SK-N-SH (cell line): ENCODE measurements at regions not wholly inside any gene's neighbourhood (a gene's known extent, or its start where the extent isn't known, plus 50 kb on each side); places are given as distances from the start of the nearest gene placed in this dataset.

ENCODE experiments used
- CTCF ChIA-PET: fragments of 300-600, 350-600 bp; formaldehyde crosslinking; extraction: SDS; loops from one replicate; lab custom pipeline; 2021; lab: Yijun Ruan, JAX
- POLR2A ChIA-PET: fragments of 350-600 bp; sonication (Branson Sonifier 250); formaldehyde crosslinking; extraction: SDS; loops from one replicate; lab custom pipeline; 2020; ENCODE audit warnings: antibody characterized with exemption, inconsistent platforms; lab: Yijun Ruan, JAX
- DNase-seq: peaks from one replicate; pipeline ENCODE4 v3.0.0; 2012
- H2AFZ ChIP-seq: fragments of 200-600 bp; sonication (generic); 2 replicates; pipeline ENCODE4 v1.8.1; 2016; ENCODE audit warnings: antibody characterized with exemption, mild to moderate bottlenecking, low read depth
- H3F3A ChIP-seq: fragments of 200-600 bp; sonication (generic); replicated peaks from 2 replicates; pipeline ENCODE3; 2016; ENCODE audit warnings: antibody characterized with exemption, mild to moderate bottlenecking; ENCODE audit not compliant: insufficient read depth
- H3K27ac ChIP-seq, 2 experiments: fragments of 200-500 bp in 1 of 2; fragments of 200-600 bp in 1 of 2; sonication (Bioruptor generic) in 1 of 2; sonication (generic), shearing (Covaris generic) in 1 of 2; 2 replicates each; pipeline versions ENCODE4 v1.5.1 to v1.6.1; 2014 to 2016; ENCODE audit warnings: low read depth in 2 of 2, inconsistent platforms in 1 of 2, low read length in 1 of 2, mild to moderate bottlenecking in 1 of 2, mixed read lengths in 1 of 2
- H3K27me3 ChIP-seq: fragments of 200-600 bp; sonication (generic), shearing (Covaris generic); 2 replicates; pipeline ENCODE4 v1.6.1; 2016; ENCODE audit warnings: mixed run types; ENCODE audit not compliant: insufficient read depth
- H3K36me3 ChIP-seq, 2 experiments: fragments of 200-500 bp in 1 of 2; fragments of 200-600 bp in 1 of 2; sonication (Bioruptor generic) in 1 of 2; sonication (generic) in 1 of 2; replicated peaks in 1 of 2; 2 replicates each; pipeline versions ENCODE3 to v1.5.1; 2014 to 2016; ENCODE audit warnings: low read length in 1 of 2, mild to moderate bottlenecking in 1 of 2; ENCODE audit not compliant: insufficient read depth in 2 of 2, control insufficient read depth in 1 of 2
- H3K4me1 ChIP-seq, 2 experiments: fragments of 200-500 bp in 1 of 2; fragments of 200-600 bp in 1 of 2; sonication (Bioruptor generic) in 1 of 2; sonication (generic), shearing (Covaris generic) in 1 of 2; 2 replicates each; pipeline versions ENCODE4 v1.5.1 to v1.6.1; 2014 to 2016; ENCODE audit warnings: low read depth in 1 of 2, low read length in 1 of 2, mixed run types in 1 of 2; ENCODE audit not compliant: insufficient read depth in 2 of 2, control insufficient read depth in 1 of 2
- H3K4me2 ChIP-seq: fragments of 200-600 bp; sonication (generic), shearing (Covaris generic); 2 replicates; pipeline ENCODE4 v1.6.1; 2017; ENCODE audit warnings: mixed run types
- H3K4me3 ChIP-seq, 2 experiments: fragments of 200-500 bp in 1 of 2; fragments of 200-600 bp in 1 of 2; sonication (Bioruptor generic) in 1 of 2; sonication (generic), shearing (Covaris generic) in 1 of 2; 2 replicates each; pipeline versions ENCODE4 v1.5.1 to v1.8.1; 2014 to 2016; ENCODE audit warnings: low read depth in 2 of 2, inconsistent platforms in 1 of 2, low read length in 1 of 2, mild to moderate bottlenecking in 1 of 2, mixed read lengths in 1 of 2, moderate library complexity in 1 of 2
- H3K79me2 ChIP-seq: fragments of 200-600 bp; sonication (generic); 2 replicates; pipeline ENCODE4 v1.8.1; 2017; ENCODE audit warnings: mild to moderate bottlenecking; ENCODE audit not compliant: insufficient read depth
- H3K9ac ChIP-seq: fragments of 200-600 bp; sonication (generic); 2 replicates; pipeline ENCODE4 v1.6.1; 2017; ENCODE audit warnings: mixed run types
- H3K9me2 ChIP-seq: fragments of 200-600 bp; sonication (generic); 2 replicates; pipeline ENCODE4 v1.6.1; 2017; ENCODE audit warnings: mixed run types
- H3K9me3 ChIP-seq: fragments of 200-600 bp; sonication (generic); 2 replicates; pipeline ENCODE4 v1.6.1; 2017; ENCODE audit warnings: mixed run types, mild to moderate bottlenecking, moderate library complexity
- H4K20me1 ChIP-seq: fragments of 200-600 bp; sonication (generic); 2 replicates; pipeline ENCODE4 v1.6.1; 2017; ENCODE audit warnings: mild to moderate bottlenecking, mixed run types; ENCODE audit not compliant: insufficient read depth
- CHD2 ChIP-seq: fragments of 150-350 bp; IDR thresholded peaks from 2 replicates; pipeline ENCODE4 v1.6.1; 2018; ENCODE audit warnings: low read length; ENCODE audit not compliant: partially characterized antibody
- ELF1 ChIP-seq: IDR thresholded peaks from 2 replicates; pipeline ENCODE4 v1.4.0; 2012
- GATA2 ChIP-seq: sonication (generic); formaldehyde crosslinking; IDR thresholded peaks from 2 replicates; pipeline ENCODE4 v1.5.0; 2020; ENCODE audit warnings: mild to moderate bottlenecking, missing genetic modification reagents
- IRF3 ChIP-seq: fragments of 150-350 bp; IDR thresholded peaks from 2 replicates; pipeline ENCODE4 v1.6.1; 2016; ENCODE audit warnings: mild to moderate bottlenecking, low read depth, low read length
- MEF2A ChIP-seq: IDR thresholded peaks from 2 replicates; pipeline ENCODE4 v1.4.0; 2012; ENCODE audit warnings: low read depth, borderline replicate concordance
- NFIC ChIP-seq: IDR thresholded peaks from 2 replicates; pipeline ENCODE4 v1.4.0; 2012; ENCODE audit warnings: borderline replicate concordance
- NRF1 ChIP-seq: IDR thresholded peaks from 2 replicates; pipeline ENCODE4 v1.6.1; 2012; ENCODE audit warnings: low read depth, mild to moderate bottlenecking, low read length
- POLR2AphosphoS5 ChIP-seq: IDR thresholded peaks from 2 replicates; pipeline ENCODE4 v1.6.1; 2012; ENCODE audit warnings: low read depth, low read length
- RCOR1 ChIP-seq: fragments of 150-350 bp; IDR thresholded peaks from 2 replicates; pipeline ENCODE4 v1.6.1; 2017; ENCODE audit warnings: antibody characterized with exemption, low read length
- RFX5 ChIP-seq: IDR thresholded peaks from 2 replicates; pipeline ENCODE4 v1.6.1; 2012; ENCODE audit warnings: mild to moderate bottlenecking, improper control_type of control experiment, low read length
- SMC3 ChIP-seq: IDR thresholded peaks from 2 replicates; pipeline ENCODE4 v1.6.1; 2012; ENCODE audit warnings: low read depth, low read length, improper control_type of control experiment
- TAF1 ChIP-seq: IDR thresholded peaks from 2 replicates; pipeline ENCODE4 v1.6.1; 2012; ENCODE audit warnings: low read depth, mild to moderate bottlenecking, low read length, moderate library complexity, borderline replicate concordance
- TCF12 ChIP-seq: IDR thresholded peaks from 2 replicates; pipeline ENCODE4 v1.4.0; 2012
- USF1 ChIP-seq: IDR thresholded peaks from 2 replicates; pipeline ENCODE4 v1.4.0; 2012; ENCODE audit warnings: low read depth, borderline replicate concordance
- USF2 ChIP-seq: fragments of 150-350 bp; IDR thresholded peaks from 2 replicates; pipeline ENCODE4 v1.6.1; 2017; ENCODE audit warnings: antibody characterized with exemption, low read length, low read depth, borderline replicate concordance
- WGBS: methylation state at CpG from one replicate; pipeline ENCODE4 v1.1.6; 2017; ENCODE audit warnings: low lambda C conversion rate; 5-methylcytosine and 5-hydroxymethylcytosine counted together
- TF ChIP-seq, protein P1 (sequence below): IDR thresholded peaks from 2 replicates; pipeline ENCODE4 v1.4.0; 2012; ENCODE audit warnings: low read depth
- TF ChIP-seq, protein P2 (sequence below): IDR thresholded peaks from 2 replicates; pipeline ENCODE4; 2012

- Histone ChIP-seq H3K9me3 (no peaks in the 10 kb centered on the region), H3K79me2 (no peaks in the 10 kb centered on the region), H3K4me3 (no peak overlapping the region), H3K9ac (no peak overlapping the region), H3F3A (no peaks in the 10 kb centered on the region), H3K27ac (no peak overlapping the region), H2AFZ (no peak overlapping the region), H3K27me3 (no peaks in the 10 kb centered on the region), H3K36me3 (no peaks in the 10 kb centered on the region), H3K4me1 (peaks cover 0 to 9% of the 10 kb centered on the region in 2 experiments; a peak in 2 of 4 replicates), H4K20me1 (no peaks in the 10 kb centered on the region), H3K9me2 (no peaks in the 10 kb centered on the region), H3K4me2 (no peak overlapping the region)
- ChIA-PET CTCF (no interaction called here), POLR2A (no interaction called here)
- 84% methylated on average over 3 of the region's 3 CpGs for WGBS
- no peak for DNase-seq
- TF ChIP-seq NRF1 = no peak
- no peak for TF ChIP-seq USF1
- TF ChIP-seq ELF1 = no peak
- no peak for TF ChIP-seq SMC3
Observed at GRCh38 chr2:67038195-67038594, 358.9 kb upstream of the ETAA1 start.

DNA sequence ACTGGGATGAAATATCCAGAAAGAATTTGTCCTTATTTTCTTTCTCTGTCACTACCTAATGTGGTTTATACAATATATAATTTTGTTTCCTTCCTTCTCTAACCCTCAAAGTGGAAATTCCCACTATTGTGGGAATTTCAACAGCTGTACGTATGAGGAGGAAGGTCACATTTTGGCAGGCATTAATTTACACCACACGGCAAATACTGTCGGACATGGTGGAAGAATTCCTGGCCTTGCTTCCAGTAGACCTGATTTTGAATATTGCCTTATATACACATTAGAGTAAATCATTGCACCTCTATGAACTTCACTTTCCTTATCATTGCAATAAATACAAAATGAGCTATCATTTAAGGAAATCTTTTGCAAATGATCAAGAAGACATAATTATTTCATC is 358.1 kb upstream of the ETAA1 start:
- H3F3A ChIP-seq = no peaks in the 10 kb centered on the region
- H3K36me3 ChIP-seq = no peaks in the 10 kb centered on the region
- DNase-seq = no peak
- no peak for TF ChIP-seq GATA2 (CRISPR knock-in tag)
- no peak for TF ChIP-seq MEF2A
- no peak for TF ChIP-seq TCF12
- TF ChIP-seq ELF1 = no peak
- TF ChIP-seq IRF3 = no peak
- TF ChIP-seq POLR2AphosphoS5 = no peak
- TF ChIP-seq TAF1 = no peak
- TF ChIP-seq CHD2 = no peak
- no peak overlapping the region for H2AFZ ChIP-seq
- no peaks in the 10 kb centered on the region for H3K9me3 ChIP-seq
- ChIA-PET CTCF (no interaction called here), POLR2A (no interaction called here)
- 87% methylated on average over 3 of the region's 3 CpGs for WGBS
- peaks cover 0 to under 1% of the 10 kb centered on the region in 2 experiments; a peak in 2 of 4 replicates for H3K4me1 ChIP-seq
- no peak overlapping the region for H3K9ac ChIP-seq
- no peak overlapping the region for H3K4me2 ChIP-seq
- H3K79me2 ChIP-seq = no peaks in the 10 kb centered on the region
- H3K27me3 ChIP-seq = no peaks in the 10 kb centered on the region
- no peaks in the 10 kb centered on the region for H4K20me1 ChIP-seq
- no peaks in the 10 kb centered on the region for H3K9me2 ChIP-seq
- no peak overlapping the region for H3K27ac ChIP-seq
- no peak overlapping the region for H3K4me3 ChIP-seq

DNA sequence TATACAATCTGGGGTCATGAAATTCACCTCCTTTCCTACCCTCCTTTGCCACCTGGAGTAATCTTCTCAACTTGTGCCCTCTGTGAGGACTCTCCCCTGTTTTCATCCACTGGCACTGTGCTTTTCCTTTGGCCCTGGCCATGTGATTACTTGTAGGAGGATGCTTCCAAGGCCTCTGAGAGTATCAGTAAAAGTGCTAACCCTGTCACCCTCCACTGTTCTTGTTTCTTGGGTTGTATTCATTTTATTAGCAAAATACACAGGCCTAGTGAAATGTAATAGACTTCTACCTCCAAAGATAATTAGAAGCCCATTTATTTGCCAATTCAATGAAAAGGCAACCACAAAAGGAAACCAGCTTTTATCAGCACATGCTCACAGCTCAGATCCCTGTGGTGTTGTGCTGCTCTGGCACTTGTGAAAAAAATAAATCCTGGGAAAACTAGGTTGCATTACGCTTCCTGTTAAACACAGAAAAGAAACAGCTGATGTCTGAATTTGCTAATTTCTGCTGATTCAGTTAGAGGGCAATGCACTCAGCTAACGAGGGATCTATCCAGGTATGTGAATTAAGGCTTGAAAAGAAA is 357.5 kb upstream of the ETAA1 start:
- POLR2A ChIA-PET = no interaction called here
- WGBS = 39% methylated on average over 2 of the region's 2 CpGs
- CTCF ChIA-PET = no interaction called here
- TF ChIP-seq RCOR1 = no peak
- TF ChIP-seq USF2 = no peak
- no peak for TF ChIP-seq TCF12
- no peak for TF ChIP-seq MEF2A
- TF ChIP-seq SMC3 = no peak
- TF ChIP-seq, protein P1, sequence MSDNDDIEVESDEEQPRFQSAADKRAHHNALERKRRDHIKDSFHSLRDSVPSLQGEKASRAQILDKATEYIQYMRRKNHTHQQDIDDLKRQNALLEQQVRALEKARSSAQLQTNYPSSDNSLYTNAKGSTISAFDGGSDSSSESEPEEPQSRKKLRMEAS = no peak
- no peak for TF ChIP-seq NFIC
- TF ChIP-seq CHD2 = no peak
- TF ChIP-seq IRF3 = no peak
- TF ChIP-seq RFX5 = no peak
- TF ChIP-seq, protein P2, sequence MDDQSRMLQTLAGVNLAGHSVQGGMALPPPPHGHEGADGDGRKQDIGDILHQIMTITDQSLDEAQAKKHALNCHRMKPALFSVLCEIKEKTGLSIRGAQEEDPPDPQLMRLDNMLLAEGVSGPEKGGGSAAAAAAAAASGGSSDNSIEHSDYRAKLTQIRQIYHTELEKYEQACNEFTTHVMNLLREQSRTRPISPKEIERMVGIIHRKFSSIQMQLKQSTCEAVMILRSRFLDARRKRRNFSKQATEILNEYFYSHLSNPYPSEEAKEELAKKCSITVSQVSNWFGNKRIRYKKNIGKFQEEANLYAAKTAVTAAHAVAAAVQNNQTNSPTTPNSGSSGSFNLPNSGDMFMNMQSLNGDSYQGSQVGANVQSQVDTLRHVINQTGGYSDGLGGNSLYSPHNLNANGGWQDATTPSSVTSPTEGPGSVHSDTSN = no peak

More for the DNA sequence above, 357.5 kb upstream of the ETAA1 start:
- Histone ChIP-seq H3K36me3 (no peaks in the 10 kb centered on the region), H3K79me2 (no peaks in the 10 kb centered on the region), H3K9me2 (no peaks in the 10 kb centered on the region), H3K27me3 (no peaks in the 10 kb centered on the region), H4K20me1 (no peaks in the 10 kb centered on the region), H3K9ac (no peak overlapping the region), H3K4me1 (no peaks in the 10 kb centered on the region; a peak in 1 of 4 replicates), H3K27ac (no peak overlapping the region; a peak in 1 of 4 replicates), H3F3A (no peaks in the 10 kb centered on the region), H3K4me2 (no peak overlapping the region), H3K9me3 (no peaks in the 10 kb centered on the region), H3K4me3 (no peak overlapping the region), H2AFZ (no peak overlapping the region)
- DNase-seq = no peak
